ENCODE measurements at regions not wholly inside any gene's neighbourhood (a gene's known extent, or its start where the extent isn't known, plus 50 kb on each side); places are given as distances from the start of the nearest gene placed in this dataset.

GRCh38 chr6:157757430-157758403 lies 65.3 kb upstream of the SNX9 start:
- no peak overlapping the region for H4K8ac ChIP-seq (ENCODE audit: low read depth, low read length)
- H3K4me1 ChIP-seq (ENCODE audit: control insufficient read depth, low read depth, low read length): no peaks in the 10 kb centered on the region
- no peaks in the 10 kb centered on the region for H3K36me3 ChIP-seq (ENCODE audit: control insufficient read depth, insufficient read depth, low read length)
- no peak overlapping the region for H3K27ac ChIP-seq (ENCODE audit: low read depth, low read length)
- no peaks in the 10 kb centered on the region for H3K79me1 ChIP-seq (ENCODE audit: low read length)
- WGBS (ENCODE audit: extremely low coverage, insufficient coverage, low lambda C conversion rate): no CpG with 5 or more reads among the region's 7 CpGs
- H3K56ac ChIP-seq (ENCODE audit: low read length): no peak overlapping the region
- no peak overlapping the region for H3K9ac ChIP-seq (ENCODE audit: low read length)
- H3K79me2 ChIP-seq (ENCODE audit: control insufficient read depth, insufficient read depth, low read length): no peaks in the 10 kb centered on the region
- H3K4me2 ChIP-seq (ENCODE audit: low read length): no peak overlapping the region
- H2BK5ac ChIP-seq (ENCODE audit: low read length): no peak overlapping the region
- H3K4me3 ChIP-seq (ENCODE audit: low read length): no peak overlapping the region
- no peak overlapping the region for H2BK120ac ChIP-seq (ENCODE audit: low read depth, low read length)
- H3K18ac ChIP-seq (ENCODE audit: low read length): no peak overlapping the region
- H3K27me3 ChIP-seq (ENCODE audit: insufficient read depth, low read length, poor library complexity): no peaks in the 10 kb centered on the region
- no peak overlapping the region for H3K23ac ChIP-seq (ENCODE audit: low read length)
- H2AK5ac ChIP-seq (ENCODE audit: low read length): no peak overlapping the region
- H3K4ac ChIP-seq (ENCODE audit: low read depth, low read length): no peak overlapping the region
- DNase-seq: no peak
- H4K5ac ChIP-seq (ENCODE audit: low read length): no peak overlapping the region
- no peak overlapping the region for H2BK15ac ChIP-seq (replicated peaks; ENCODE audit: low read depth)

GRCh38 chr6:157758516-157759023 lies 64.5 kb upstream of the SNX9 start:
- Histone ChIP-seq H3K4ac (ENCODE audit: low read depth, low read length) (no peak overlapping the region), H3K4me2 (ENCODE audit: low read length) (no peak overlapping the region), H2BK5ac (ENCODE audit: low read length) (no peak overlapping the region), H3K27ac (ENCODE audit: low read depth, low read length) (no peak overlapping the region), H3K4me1 (ENCODE audit: control insufficient read depth, low read depth, low read length) (peaks cover 1% of the 10 kb centered on the region), H3K36me3 (ENCODE audit: control insufficient read depth, insufficient read depth, low read length) (no peaks in the 10 kb centered on the region), H3K9ac (ENCODE audit: low read length) (no peak overlapping the region), H4K8ac (ENCODE audit: low read depth, low read length) (no peak overlapping the region), H3K79me1 (ENCODE audit: low read length) (no peaks in the 10 kb centered on the region), H3K56ac (ENCODE audit: low read length) (no peak overlapping the region), H3K18ac (ENCODE audit: low read length) (no peak overlapping the region), H4K5ac (ENCODE audit: low read length) (no peak overlapping the region), H2BK120ac (ENCODE audit: low read depth, low read length) (no peak overlapping the region), H3K4me3 (ENCODE audit: low read length) (no peak overlapping the region), H3K79me2 (ENCODE audit: control insufficient read depth, insufficient read depth, low read length) (no peaks in the 10 kb centered on the region), H3K27me3 (ENCODE audit: insufficient read depth, low read length, poor library complexity) (no peaks in the 10 kb centered on the region), H3K23ac (ENCODE audit: low read length) (no peak overlapping the region), H2BK15ac (replicated peaks; ENCODE audit: low read depth) (no peak overlapping the region), H2AK5ac (ENCODE audit: low read length) (peak overlapping the region; percentile 27)
- no peak for DNase-seq
- no CpG with 5 or more reads among the region's 7 CpGs for WGBS (ENCODE audit: extremely low coverage, insufficient coverage, low lambda C conversion rate)

- Histone ChIP-seq H4K5ac (ENCODE audit: low read length) (no peak overlapping the region), H3K56ac (ENCODE audit: low read length) (no peak overlapping the region), H2BK120ac (ENCODE audit: low read depth, low read length) (no peak overlapping the region), H3K4me2 (ENCODE audit: low read length) (no peak overlapping the region), H3K79me2 (ENCODE audit: control insufficient read depth, insufficient read depth, low read length) (no peaks in the 10 kb centered on the region), H3K4me3 (ENCODE audit: low read length) (no peak overlapping the region), H3K18ac (ENCODE audit: low read length) (no peak overlapping the region), H3K36me3 (ENCODE audit: control insufficient read depth, insufficient read depth, low read length) (no peaks in the 10 kb centered on the region), H3K27ac (ENCODE audit: low read depth, low read length) (no peak overlapping the region), H3K4ac (ENCODE audit: low read depth, low read length) (no peak overlapping the region), H3K79me1 (ENCODE audit: low read length) (no peaks in the 10 kb centered on the region), H2BK5ac (ENCODE audit: low read length) (no peak overlapping the region), H4K8ac (ENCODE audit: low read depth, low read length) (no peak overlapping the region), H2AK5ac (ENCODE audit: low read length) (no peak overlapping the region), H3K23ac (ENCODE audit: low read length) (no peak overlapping the region), H3K9ac (ENCODE audit: low read length) (no peak overlapping the region), H3K27me3 (ENCODE audit: insufficient read depth, low read length, poor library complexity) (no peaks in the 10 kb centered on the region), H2BK15ac (replicated peaks; ENCODE audit: low read depth) (no peak overlapping the region), H3K4me1 (ENCODE audit: control insufficient read depth, low read depth, low read length) (peaks cover 3% of the 10 kb centered on the region)
- WGBS (ENCODE audit: extremely low coverage, insufficient coverage, low lambda C conversion rate): no CpG with 5 or more reads among the region's 4 CpGs
- no peak for DNase-seq
Observed at GRCh38 chr6:157759028-157759427, 64.0 kb upstream of the SNX9 start.

- Histone ChIP-seq H3K18ac (ENCODE audit: low read length) (no peak overlapping the region), H3K9ac (ENCODE audit: low read length) (no peak overlapping the region), H3K27me3 (ENCODE audit: insufficient read depth, low read length, poor library complexity) (no peaks in the 10 kb centered on the region), H2BK120ac (ENCODE audit: low read depth, low read length) (no peak overlapping the region), H4K8ac (ENCODE audit: low read depth, low read length) (no peak overlapping the region), H2BK5ac (ENCODE audit: low read length) (no peak overlapping the region), H3K4me2 (ENCODE audit: low read length) (no peak overlapping the region), H3K4me1 (ENCODE audit: control insufficient read depth, low read depth, low read length) (peaks cover 3% of the 10 kb centered on the region), H2BK15ac (replicated peaks; ENCODE audit: low read depth) (no peak overlapping the region), H3K4ac (ENCODE audit: low read depth, low read length) (no peak overlapping the region), H3K79me2 (ENCODE audit: control insufficient read depth, insufficient read depth, low read length) (no peaks in the 10 kb centered on the region), H3K27ac (ENCODE audit: low read depth, low read length) (no peak overlapping the region), H3K4me3 (ENCODE audit: low read length) (no peak overlapping the region), H2AK5ac (ENCODE audit: low read length) (no peak overlapping the region), H3K36me3 (ENCODE audit: control insufficient read depth, insufficient read depth, low read length) (no peaks in the 10 kb centered on the region), H4K5ac (ENCODE audit: low read length) (no peak overlapping the region), H3K79me1 (ENCODE audit: low read length) (no peaks in the 10 kb centered on the region), H3K23ac (ENCODE audit: low read length) (no peak overlapping the region), H3K56ac (ENCODE audit: low read length) (no peak overlapping the region)
- no peak for DNase-seq
- no CpG with 5 or more reads among the region's 6 CpGs for WGBS (ENCODE audit: extremely low coverage, insufficient coverage, low lambda C conversion rate)
Observed at GRCh38 chr6:157760137-157760536, 62.9 kb upstream of the SNX9 start.

GRCh38 chr6:157760589-157761330 lies 62.3 kb upstream of the SNX9 start:
- Histone ChIP-seq H2BK15ac (replicated peaks; ENCODE audit: low read depth) (no peak overlapping the region), H3K18ac (ENCODE audit: low read length) (no peak overlapping the region), H4K8ac (ENCODE audit: low read depth, low read length) (no peak overlapping the region), H2BK5ac (ENCODE audit: low read length) (peak overlapping the region; percentile 20), H3K27ac (ENCODE audit: low read depth, low read length) (no peak overlapping the region), H2AK5ac (ENCODE audit: low read length) (no peak overlapping the region), H3K4ac (ENCODE audit: low read depth, low read length) (no peak overlapping the region), H3K4me2 (ENCODE audit: low read length) (no peak overlapping the region), H3K79me2 (ENCODE audit: control insufficient read depth, insufficient read depth, low read length) (no peaks in the 10 kb centered on the region), H4K5ac (ENCODE audit: low read length) (no peak overlapping the region), H3K4me1 (ENCODE audit: control insufficient read depth, low read depth, low read length) (peaks cover 3% of the 10 kb centered on the region), H3K79me1 (ENCODE audit: low read length) (no peaks in the 10 kb centered on the region), H3K56ac (ENCODE audit: low read length) (peak overlapping the region; percentile 58), H3K36me3 (ENCODE audit: control insufficient read depth, insufficient read depth, low read length) (no peaks in the 10 kb centered on the region), H3K27me3 (ENCODE audit: insufficient read depth, low read length, poor library complexity) (no peaks in the 10 kb centered on the region), H3K23ac (ENCODE audit: low read length) (no peak overlapping the region), H3K4me3 (ENCODE audit: low read length) (no peak overlapping the region), H3K9ac (ENCODE audit: low read length) (no peak overlapping the region), H2BK120ac (ENCODE audit: low read depth, low read length) (no peak overlapping the region)
- WGBS (ENCODE audit: extremely low coverage, insufficient coverage, low lambda C conversion rate): no CpG with 5 or more reads among the region's 7 CpGs
- no peak for DNase-seq
